Esophagus muscularis mucosa (tissue), 4 donors: ENCODE measurements at regions not wholly inside any gene's neighbourhood (a gene's known extent, or its start where the extent isn't known, plus 50 kb on each side); places are given as distances from the start of the nearest gene placed in this dataset.

Experiments
- DNase-seq: peaks from one replicate; pipeline ENCODE4 v3.0.0-alpha.2; 2017; ENCODE audit errors: extremely low spot score
- H3K27ac ChIP-seq, 4 donors: fragments of 200-600 bp; sonication (generic); replicated peaks in 1 of 4; 1 replicate in 3 of 4; 2 replicates in 1 of 4; pipeline ENCODE4 v1.5.1; 2016 to 2019; ENCODE audit warnings: mild to moderate bottlenecking in 1 of 4
- H3K27me3 ChIP-seq, 4 donors: fragments of 200-600 bp; sonication (generic); one replicate each; pipeline versions ENCODE4 v1.5.1 to v1.6.0; 2016 to 2019
- H3K36me3 ChIP-seq, 4 donors: fragments of 200-600 bp; sonication (generic); one replicate each; pipeline ENCODE4 v1.5.1; 2016 to 2019
- H3K4me1 ChIP-seq, 4 donors: fragments of 200-600 bp; sonication (generic); one replicate each; pipeline ENCODE4 v1.5.1; 2016 to 2019
- H3K4me3 ChIP-seq, 4 donors: fragments of 200-600 bp; sonication (generic); 1 replicate in 2 of 4; 2 replicates in 2 of 4; pipeline ENCODE4 v1.5.1; 2016 to 2019; ENCODE audit warnings: mild to moderate bottlenecking in 4 of 4, moderate library complexity in 1 of 4
- H3K9me3 ChIP-seq, 4 donors: fragments of 200-600 bp; sonication (generic); 1 replicate in 3 of 4; 2 replicates in 1 of 4; pipeline ENCODE4 v1.5.1; 2016 to 2019
- EP300 ChIP-seq: sonication (generic); formaldehyde crosslinking; IDR thresholded peaks from one replicate; pipeline ENCODE4 v1.6.1; 2017; ENCODE audit warnings: antibody characterized with exemption
- POLR2A ChIP-seq: fragments of 450-650 bp; IDR thresholded peaks from one replicate; pipeline ENCODE4 v1.6.1; 2017; ENCODE audit warnings: antibody characterized with exemption, moderate library complexity, mild to moderate bottlenecking, low read depth
- POLR2AphosphoS5 ChIP-seq, 2 donors: sonication (generic); formaldehyde crosslinking; IDR thresholded peaks; one replicate each; pipeline ENCODE4 v1.6.1; 2017; ENCODE audit warnings: antibody characterized with exemption in 2 of 2
- WGBS: methylation state at CpG from one replicate; pipeline ENCODE4 v1.1.5; 2018; 5-methylcytosine and 5-hydroxymethylcytosine counted together
- intact Hi-C: fragments of 100-400 bp; cut with DNase I; formaldehyde crosslinking; loops from one replicate; pipeline ENCODE4 v1.15.1; 2023
- TF ChIP-seq, protein P1 (sequence below), 3 experiments: fragments of 200-600 bp in 2 of 3; fragments of 450-650 bp in 1 of 3; sonication (generic) in 2 of 3; IDR thresholded peaks; one replicate each; pipeline ENCODE4 v1.5.1; 2017 to 2019; ENCODE audit warnings: antibody characterized with exemption in 3 of 3, mild to moderate bottlenecking in 2 of 3, moderate library complexity in 1 of 3

GRCh38 chr6:90450268-90450953 lies 136.5 kb downstream of the MAP3K7 start:
- Histone ChIP-seq H3K4me3 (no peak overlapping the region), H3K9me3 (no peaks in the 10 kb centered on the region), H3K27me3 (no peaks in the 10 kb centered on the region), H3K4me1 (peaks cover 0 to 3% (median 0%) of the 10 kb centered on the region in 4 donors), H3K36me3 (no peaks in the 10 kb centered on the region), H3K27ac (no peak overlapping the region)
- DNase-seq, result no peak
- 60% methylated on average over 4 of the region's 4 CpGs for WGBS
- intact Hi-C loops, result no loop called here
- TF ChIP-seq POLR2A, result no peak
- TF ChIP-seq POLR2AphosphoS5 (IDR thresholded peaks at IDR 0.05), result no peak
- TF ChIP-seq, protein P1, sequence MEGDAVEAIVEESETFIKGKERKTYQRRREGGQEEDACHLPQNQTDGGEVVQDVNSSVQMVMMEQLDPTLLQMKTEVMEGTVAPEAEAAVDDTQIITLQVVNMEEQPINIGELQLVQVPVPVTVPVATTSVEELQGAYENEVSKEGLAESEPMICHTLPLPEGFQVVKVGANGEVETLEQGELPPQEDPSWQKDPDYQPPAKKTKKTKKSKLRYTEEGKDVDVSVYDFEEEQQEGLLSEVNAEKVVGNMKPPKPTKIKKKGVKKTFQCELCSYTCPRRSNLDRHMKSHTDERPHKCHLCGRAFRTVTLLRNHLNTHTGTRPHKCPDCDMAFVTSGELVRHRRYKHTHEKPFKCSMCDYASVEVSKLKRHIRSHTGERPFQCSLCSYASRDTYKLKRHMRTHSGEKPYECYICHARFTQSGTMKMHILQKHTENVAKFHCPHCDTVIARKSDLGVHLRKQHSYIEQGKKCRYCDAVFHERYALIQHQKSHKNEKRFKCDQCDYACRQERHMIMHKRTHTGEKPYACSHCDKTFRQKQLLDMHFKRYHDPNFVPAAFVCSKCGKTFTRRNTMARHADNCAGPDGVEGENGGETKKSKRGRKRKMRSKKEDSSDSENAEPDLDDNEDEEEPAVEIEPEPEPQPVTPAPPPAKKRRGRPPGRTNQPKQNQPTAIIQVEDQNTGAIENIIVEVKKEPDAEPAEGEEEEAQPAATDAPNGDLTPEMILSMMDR (IDR thresholded peaks at IDR 0.05), result no peak
- TF ChIP-seq EP300, result no peak

- WGBS, result 95% methylated on average over 5 of the region's 5 CpGs
- H3K27ac ChIP-seq, result no peak overlapping the region
- no peak for DNase-seq
Observed at GRCh38 chr6:90449311-90449710, 137.6 kb downstream of the MAP3K7 start.

DNA sequence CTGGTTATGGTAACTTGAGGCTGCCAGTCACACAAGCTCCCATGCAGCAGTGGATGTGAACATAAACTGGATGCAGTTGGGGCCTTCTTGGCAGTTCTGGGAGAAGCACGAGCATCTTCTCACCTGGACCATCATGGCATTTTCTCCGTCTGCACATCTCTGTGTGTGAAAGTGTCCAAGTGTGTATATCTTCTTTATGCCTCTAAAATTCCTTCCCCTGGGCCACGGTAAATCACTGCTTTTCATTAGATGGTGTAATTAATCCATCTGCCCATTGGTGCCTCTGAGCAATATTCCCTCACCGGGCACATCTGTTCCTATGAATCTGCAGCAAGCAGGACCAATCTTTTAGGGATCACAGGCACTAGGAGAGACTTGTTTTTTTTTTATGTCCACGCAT lies 138.0 kb downstream of the MAP3K7 start:
- Histone ChIP-seq H3K27me3 (no peaks in the 10 kb centered on the region), H3K4me3 (no peak overlapping the region), H3K27ac (no peak overlapping the region), H3K4me1 (peaks cover 0 to 3% (median 0%) of the 10 kb centered on the region in 4 donors), H3K9me3 (no peaks in the 10 kb centered on the region), H3K36me3 (no peaks in the 10 kb centered on the region)
- TF ChIP-seq, protein P1 (IDR thresholded peaks at IDR 0.05), result no peak
- TF ChIP-seq POLR2AphosphoS5 (IDR thresholded peaks at IDR 0.05) (no peak), POLR2A (no peak), EP300 (no peak)
- intact Hi-C loops, result no loop called here
- 89% methylated on average over 5 of the region's 5 CpGs for WGBS
- no peak for DNase-seq

More at GRCh38 chr6:90449311-90449710, 137.6 kb downstream of the MAP3K7 start:
- Histone ChIP-seq H3K4me3 (no peak overlapping the region), H3K27me3 (no peaks in the 10 kb centered on the region), H3K9me3 (no peaks in the 10 kb centered on the region), H3K4me1 (peaks cover 0 to 3% (median 0%) of the 10 kb centered on the region in 4 donors), H3K36me3 (no peaks in the 10 kb centered on the region)
- TF ChIP-seq, protein P1 (IDR thresholded peaks at IDR 0.05), result no peak
- intact Hi-C loops, result no loop called here

- WGBS, result 57% methylated on average over 2 of the region's 2 CpGs
- Histone ChIP-seq H3K27me3 (no peaks in the 10 kb centered on the region), H3K9me3 (no peaks in the 10 kb centered on the region), H3K4me3 (no peak overlapping the region), H3K36me3 (no peaks in the 10 kb centered on the region), H3K27ac (no peak overlapping the region), H3K4me1 (peaks cover 0 to 3% (median 0%) of the 10 kb centered on the region in 4 donors)
- DNase-seq, result no peak
- intact Hi-C loops, result no loop called here
- no peak for TF ChIP-seq POLR2AphosphoS5 (IDR thresholded peaks at IDR 0.05)
- TF ChIP-seq, protein P1 (IDR thresholded peaks at IDR 0.05), result no peak
- no peak for TF ChIP-seq EP300
- TF ChIP-seq POLR2A, result no peak
Observed at GRCh38 chr6:90446164-90446563, 140.7 kb downstream of the MAP3K7 start.
